ENCODE measurements at regions not wholly inside any gene's neighbourhood (a gene's known extent, or its start where the extent isn't known, plus 50 kb on each side); places are given as distances from the start of the nearest gene placed in this dataset.

GRCh38 chr11:22467741-22468140, 129.6 kb downstream of the SLC17A6 start (continued):
- TF ChIP-seq E2F6 (IDR thresholded peaks at IDR 0.05): no peak
- no peak for TF ChIP-seq ATF3 (IDR thresholded peaks at IDR 0.05; ENCODE audit: insufficient read depth, low read depth, low read length)
- TF ChIP-seq CREB1 (IDR thresholded peaks at IDR 0.05): no peak
- no peak for TF ChIP-seq ZNF274 (IDR thresholded peaks at IDR 0.05; ENCODE audit: borderline replicate concordance, extremely low read depth, low read length)
- no peak for TF ChIP-seq TCF12 (IDR thresholded peaks at IDR 0.05; ENCODE audit: low read depth, low read length)

Measured in H1 (cell line).